Nephron (organoid): ENCODE measurements at regions not wholly inside any gene's neighbourhood (a gene's known extent, or its start where the extent isn't known, plus 50 kb on each side); places are given as distances from the start of the nearest gene placed in this dataset.

Source experiments
- H3K27ac Mint-ChIP-seq, 3 experiments: 2 replicates each; pipeline ENCODE4 v1.8.0; 2020; ENCODE audit warnings: mixed read lengths in 3 of 3, mild to moderate bottlenecking in 2 of 3, moderate library complexity in 1 of 3
- H3K27me3 Mint-ChIP-seq: 2 replicates; pipeline ENCODE4 v1.8.0; 2021; ENCODE audit warnings: low read depth, mild to moderate bottlenecking, moderate library complexity, mixed read lengths
- H3K36me3 Mint-ChIP-seq: 2 replicates; pipeline ENCODE4 v1.8.0; 2020; ENCODE audit warnings: low read depth, mixed read lengths
- H3K4me1 Mint-ChIP-seq: 2 replicates; pipeline ENCODE4 v1.8.0; 2020; ENCODE audit warnings: mixed read lengths
- H3K4me3 Mint-ChIP-seq, 3 experiments: 2 replicates each; pipeline ENCODE4 v1.8.0; 2020; ENCODE audit warnings: mild to moderate bottlenecking in 3 of 3, mixed read lengths in 3 of 3, moderate library complexity in 2 of 3
- H3K9me3 Mint-ChIP-seq: 2 replicates; pipeline ENCODE4 v1.8.0; 2020; ENCODE audit warnings: mixed read lengths
- CTCF ChIP-seq, 3 experiments: fragments of 200-600 bp; sonication (generic); IDR thresholded peaks; one replicate each; pipeline ENCODE4 v1.5.0; 2021; ENCODE audit warnings: antibody characterized with exemption in 3 of 3; ENCODE audit not compliant: unreplicated experiment in 3 of 3

- Mint-ChIP-seq H3K27me3 (peaks cover 8% of the 10 kb centered on the region), H3K4me1 (no peaks in the 10 kb centered on the region), H3K4me3 (no peak overlapping the region), H3K36me3 (no peaks in the 10 kb centered on the region), H3K9me3 (peaks cover 8% of the 10 kb centered on the region), H3K27ac (no peak overlapping the region)
- no peak for TF ChIP-seq CTCF (IDR thresholded peaks at IDR 0.05; ENCODE audit: unreplicated experiment in 3 of 3)
Measured at GRCh38 chr14:98237939-98238338, 1034.1 kb downstream of the BCL11B start.

- Mint-ChIP-seq H3K4me3 (no peak overlapping the region), H3K36me3 (no peaks in the 10 kb centered on the region), H3K27ac (no peak overlapping the region), H3K9me3 (peaks cover 5% of the 10 kb centered on the region), H3K27me3 (peaks cover 13% of the 10 kb centered on the region), H3K4me1 (no peaks in the 10 kb centered on the region)
- no peak for TF ChIP-seq CTCF (IDR thresholded peaks at IDR 0.05; ENCODE audit: unreplicated experiment in 3 of 3)
Measured at GRCh38 chr14:98240376-98240775, 1031.6 kb downstream of the BCL11B start.

GRCh38 chr14:98242903-98243302 lies 1029.1 kb downstream of the BCL11B start:
- no peak for TF ChIP-seq CTCF (IDR thresholded peaks at IDR 0.05; ENCODE audit: unreplicated experiment in 3 of 3)
- H3K4me1 Mint-ChIP-seq, result no peaks in the 10 kb centered on the region
- peaks cover 2% of the 10 kb centered on the region for H3K9me3 Mint-ChIP-seq
- peaks cover 13% of the 10 kb centered on the region for H3K27me3 Mint-ChIP-seq
- no peak overlapping the region for H3K27ac Mint-ChIP-seq
- H3K36me3 Mint-ChIP-seq, result no peaks in the 10 kb centered on the region
- H3K4me3 Mint-ChIP-seq, result no peak overlapping the region

GRCh38 chr14:98243332-98243731 lies 1028.7 kb downstream of the BCL11B start:
- no peak for TF ChIP-seq CTCF (IDR thresholded peaks at IDR 0.05; ENCODE audit: unreplicated experiment in 3 of 3)
- Mint-ChIP-seq H3K4me1 (no peaks in the 10 kb centered on the region), H3K36me3 (no peaks in the 10 kb centered on the region), H3K27me3 (peaks cover 13% of the 10 kb centered on the region), H3K27ac (no peak overlapping the region), H3K4me3 (no peak overlapping the region), H3K9me3 (peaks cover 2% of the 10 kb centered on the region)

GRCh38 chr14:98244162-98244948 lies 1027.6 kb downstream of the BCL11B start:
- H3K4me1 Mint-ChIP-seq, result no peaks in the 10 kb centered on the region
- no peaks in the 10 kb centered on the region for H3K36me3 Mint-ChIP-seq
- no peak for TF ChIP-seq CTCF (IDR thresholded peaks at IDR 0.05; ENCODE audit: unreplicated experiment in 3 of 3)
- peaks cover 13% of the 10 kb centered on the region for H3K27me3 Mint-ChIP-seq
- no peak overlapping the region for H3K27ac Mint-ChIP-seq
- no peaks in the 10 kb centered on the region for H3K9me3 Mint-ChIP-seq
- H3K4me3 Mint-ChIP-seq, result no peak overlapping the region

GRCh38 chr14:98244966-98245569 lies 1026.9 kb downstream of the BCL11B start:
- Mint-ChIP-seq H3K4me1 (no peaks in the 10 kb centered on the region), H3K9me3 (no peaks in the 10 kb centered on the region), H3K36me3 (no peaks in the 10 kb centered on the region), H3K4me3 (no peak overlapping the region), H3K27me3 (peaks cover 13% of the 10 kb centered on the region), H3K27ac (no peak overlapping the region)
- TF ChIP-seq CTCF (IDR thresholded peaks at IDR 0.05; ENCODE audit: unreplicated experiment in 3 of 3), result no peak
